ENCODE measurements at regions not wholly inside any gene's neighbourhood (a gene's known extent, or its start where the extent isn't known, plus 50 kb on each side); places are given as distances from the start of the nearest gene placed in this dataset.
"Not testable (repeated sequence)": the region's sequence is repeated elsewhere in the genome, so short reads cannot be mapped to it uniquely, and the experiment has no call there.

DNA sequence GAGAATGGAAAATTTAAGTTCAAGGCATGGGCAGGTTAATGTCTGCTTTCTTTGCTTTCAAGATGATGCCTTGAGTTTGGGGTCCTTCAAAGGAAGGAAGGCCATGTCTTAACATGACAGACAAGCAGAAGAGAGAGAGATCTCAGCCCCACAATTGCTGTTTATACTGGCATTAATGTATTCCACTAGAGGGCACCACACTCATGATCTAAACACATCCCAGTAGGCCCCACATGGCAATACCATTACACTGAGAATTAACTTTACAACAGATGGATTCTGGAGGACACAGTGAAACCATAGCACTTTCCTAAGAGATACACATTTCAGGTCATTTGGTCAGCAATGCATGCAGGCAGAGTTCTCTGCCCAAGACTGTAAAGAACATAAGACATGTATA lies 1460.3 kb downstream of the RPIA start:
- TF ChIP-seq, protein P1, sequence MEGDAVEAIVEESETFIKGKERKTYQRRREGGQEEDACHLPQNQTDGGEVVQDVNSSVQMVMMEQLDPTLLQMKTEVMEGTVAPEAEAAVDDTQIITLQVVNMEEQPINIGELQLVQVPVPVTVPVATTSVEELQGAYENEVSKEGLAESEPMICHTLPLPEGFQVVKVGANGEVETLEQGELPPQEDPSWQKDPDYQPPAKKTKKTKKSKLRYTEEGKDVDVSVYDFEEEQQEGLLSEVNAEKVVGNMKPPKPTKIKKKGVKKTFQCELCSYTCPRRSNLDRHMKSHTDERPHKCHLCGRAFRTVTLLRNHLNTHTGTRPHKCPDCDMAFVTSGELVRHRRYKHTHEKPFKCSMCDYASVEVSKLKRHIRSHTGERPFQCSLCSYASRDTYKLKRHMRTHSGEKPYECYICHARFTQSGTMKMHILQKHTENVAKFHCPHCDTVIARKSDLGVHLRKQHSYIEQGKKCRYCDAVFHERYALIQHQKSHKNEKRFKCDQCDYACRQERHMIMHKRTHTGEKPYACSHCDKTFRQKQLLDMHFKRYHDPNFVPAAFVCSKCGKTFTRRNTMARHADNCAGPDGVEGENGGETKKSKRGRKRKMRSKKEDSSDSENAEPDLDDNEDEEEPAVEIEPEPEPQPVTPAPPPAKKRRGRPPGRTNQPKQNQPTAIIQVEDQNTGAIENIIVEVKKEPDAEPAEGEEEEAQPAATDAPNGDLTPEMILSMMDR (IDR thresholded peaks at IDR 0.05): not testable (repeated sequence)
- not testable (repeated sequence) for TF ChIP-seq POLR2A (IDR thresholded peaks at IDR 0.05)

Data from stomach (tissue), 4 donors.